ENCODE measurements at regions not wholly inside any gene's neighbourhood (a gene's known extent, or its start where the extent isn't known, plus 50 kb on each side); places are given as distances from the start of the nearest gene placed in this dataset.
A peak's percentile ranks its signal among the peaks of the same experiment; 100 is the strongest.

- no peak for DNase-seq
Measured at GRCh38 chr2:204277226-204277625, 268.0 kb upstream of the PARD3B start.

- no peak for DNase-seq
Measured at GRCh38 chr2:204278454-204278853, 266.8 kb upstream of the PARD3B start.

GRCh38 chr2:204279819-204280218 is 265.5 kb upstream of the PARD3B start:
- DNase-seq, result no peak

GRCh38 chr2:204280262-204280668 is 265.0 kb upstream of the PARD3B start:
- DNase-seq, result no peak

- DNase-seq, result no peak
Measured at GRCh38 chr2:204282081-204282480, 263.2 kb upstream of the PARD3B start.

- DNase-seq, result peak; percentile 10
Measured at GRCh38 chr2:204282525-204282924, 262.8 kb upstream of the PARD3B start.

GRCh38 chr2:204289066-204289465 is 256.2 kb upstream of the PARD3B start:
- no peak for DNase-seq

GRCh38 chr2:204292439-204292838 is 252.8 kb upstream of the PARD3B start:
- no peak for DNase-seq

- DNase-seq, result peak; percentile 19
Measured at GRCh38 chr2:204293884-204294747, 251.2 kb upstream of the PARD3B start.

GRCh38 chr2:204298404-204298803 is 246.9 kb upstream of the PARD3B start:
- peak; percentile 41 for DNase-seq

GRCh38 chr2:204299766-204300165 is 245.5 kb upstream of the PARD3B start:
- DNase-seq, result no peak

GRCh38 chr2:204306667-204307066 is 238.6 kb upstream of the PARD3B start:
- DNase-seq, result no peak

- no peak for DNase-seq
Measured at GRCh38 chr2:204312105-204312504, 233.2 kb upstream of the PARD3B start.

- no peak for DNase-seq
Measured at GRCh38 chr2:204313256-204313655, 232.0 kb upstream of the PARD3B start.

- DNase-seq, result peak; percentile 83
Measured at GRCh38 chr2:204315236-204315662, 230.0 kb upstream of the PARD3B start.

GRCh38 chr2:204317640-204318039 is 227.6 kb upstream of the PARD3B start:
- DNase-seq, result no peak

GRCh38 chr2:204321027-204321800 is 224.1 kb upstream of the PARD3B start:
- no peak for DNase-seq

- no peak for DNase-seq
Measured at GRCh38 chr2:204321910-204322751, 223.1 kb upstream of the PARD3B start.

- peak; percentile 85 for DNase-seq
Measured at GRCh38 chr2:204325468-204325867, 219.8 kb upstream of the PARD3B start.

GRCh38 chr2:204328373-204328772 is 216.9 kb upstream of the PARD3B start:
- no peak for DNase-seq

GRCh38 chr2:204329016-204329415 is 216.3 kb upstream of the PARD3B start:
- no peak for DNase-seq

GRCh38 chr2:204329532-204329931 is 215.7 kb upstream of the PARD3B start:
- DNase-seq, result no peak

- DNase-seq, result no peak
Measured at GRCh38 chr2:204331180-204331579, 214.1 kb upstream of the PARD3B start.

Data from DMS79 treated with DMSO at 0.1 percent for 48 hours (cell line).